Lung (tissue), 11 donors: ENCODE measurements at regions not wholly inside any gene's neighbourhood (a gene's known extent, or its start where the extent isn't known, plus 50 kb on each side); places are given as distances from the start of the nearest gene placed in this dataset.

Source experiments
- ATAC-seq: fragments of 200-7000 bp; cut with Tn5 transposase; one replicate; pipeline ENCODE4 v1.9.1; 2020; ENCODE audit warnings: moderate number of reproducible peaks; ENCODE audit not compliant: insufficient read depth, low FRiP score
- DNase-seq, 3 donors: peaks; one replicate each; pipeline ENCODE4 v3.0.0-alpha.2; 2013 to 2017
- H3K27ac ChIP-seq, 2 donors: one replicate each; pipeline ENCODE4 v1.5.1; 2013; ENCODE audit warnings: mild to moderate bottlenecking in 2 of 2, moderate library complexity in 2 of 2, control low read depth in 1 of 2, inconsistent platforms in 1 of 2, low read depth in 1 of 2, low read length in 1 of 2
- H3K27me3 ChIP-seq, 3 donors: one replicate each; pipeline ENCODE4 v1.5.1; 2013; ENCODE audit warnings: low read length in 2 of 3; ENCODE audit not compliant: control insufficient read depth in 3 of 3, insufficient read depth in 3 of 3
- H3K36me3 ChIP-seq, 4 donors: one replicate each; pipeline ENCODE4 v1.5.1; 2013; ENCODE audit warnings: low read length in 4 of 4, mild to moderate bottlenecking in 1 of 4, moderate library complexity in 1 of 4; ENCODE audit not compliant: control insufficient read depth in 4 of 4, insufficient read depth in 4 of 4
- H3K4me1 ChIP-seq, 5 donors: one replicate each; pipeline ENCODE4 v1.5.1; 2013; ENCODE audit warnings: low read length in 5 of 5, mild to moderate bottlenecking in 2 of 5, moderate library complexity in 1 of 5; ENCODE audit not compliant: control insufficient read depth in 5 of 5, insufficient read depth in 5 of 5
- H3K4me3 ChIP-seq: one replicate; pipeline ENCODE4 v1.5.1; 2013; ENCODE audit warnings: mild to moderate bottlenecking, control low read depth, moderate library complexity
- H3K9ac ChIP-seq, 2 donors: one replicate each; pipeline ENCODE4 v1.5.1; 2013; ENCODE audit warnings: low read length in 2 of 2, control low read depth in 1 of 2; ENCODE audit not compliant: insufficient read depth in 1 of 2
- H3K9me3 ChIP-seq, 4 donors: one replicate each; pipeline ENCODE4 v1.5.1; 2013; ENCODE audit warnings: low read length in 3 of 4, mild to moderate bottlenecking in 1 of 4, moderate library complexity in 1 of 4; ENCODE audit not compliant: control insufficient read depth in 4 of 4, insufficient read depth in 3 of 4
- WGBS, 2 donors: extraction: QIAGEN DNeasy Blood & Tissue Kit; methylation state at CpG; one replicate each; pipeline ENCODE4 v1.1.7; 2013; 5-methylcytosine and 5-hydroxymethylcytosine counted together
- TF ChIP-seq, protein P1 (sequence below): IDR thresholded peaks from 2 replicates; pipeline ENCODE4 v1.5.1; 2012; ENCODE audit warnings: mild to moderate bottlenecking; ENCODE audit errors: control extremely low read depth, extremely low read depth
- donor health status: control.
- donor health status: control.
- donor health status: Bipolar disorder and iron deficiency.
- donor health status: healthy.
- donor health status: DM: yes; HTN: yes; CAD: no.

DNA sequence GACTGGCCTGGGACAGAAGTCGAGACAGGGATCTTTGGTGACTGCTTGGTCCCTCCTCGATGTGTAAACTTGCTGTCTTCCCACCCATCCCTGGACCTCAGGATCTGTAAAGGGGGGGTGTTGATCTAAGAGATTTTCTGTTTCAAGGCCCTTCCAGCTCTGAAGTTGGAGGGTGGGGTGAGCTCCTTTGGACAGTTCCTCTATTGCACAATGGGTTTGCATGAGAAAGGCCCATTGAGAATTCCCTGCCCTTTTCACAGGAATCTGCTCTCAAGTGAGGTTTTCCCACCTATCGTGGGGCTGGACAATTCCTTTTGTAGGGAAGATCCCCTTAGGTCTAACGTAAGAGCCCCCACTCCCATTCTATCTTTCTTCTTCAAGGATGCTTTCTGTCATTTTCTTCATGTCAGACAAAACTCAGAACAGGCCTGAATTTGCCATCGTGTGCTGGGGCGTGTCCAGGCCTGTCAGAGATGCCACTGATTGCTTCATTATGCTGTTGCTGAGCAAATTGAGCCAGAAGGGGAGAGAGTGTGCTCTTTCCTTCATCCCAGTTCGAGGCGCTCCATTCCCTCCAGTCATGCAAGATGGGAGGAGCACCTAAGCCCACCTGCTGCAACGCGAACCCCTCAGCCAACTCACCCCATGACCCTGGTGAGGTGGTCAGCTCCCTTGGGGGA is 149.9 kb upstream of the IGSF21 start:
- no peaks in the 10 kb centered on the region for H3K9me3 ChIP-seq
- no peaks in the 10 kb centered on the region for H3K36me3 ChIP-seq
- H3K27ac ChIP-seq = no peak overlapping the region
- DNase-seq (no peak), ATAC-seq (no peak)
- peaks cover 0 to 3% (median 0%) of the 10 kb centered on the region in 3 donors for H3K27me3 ChIP-seq
- H3K4me3 ChIP-seq = no peak overlapping the region
- 49 to 64% methylated on average over 10 of the region's 10 CpGs for WGBS, 2 donors
- H3K9ac ChIP-seq = no peak overlapping the region
- TF ChIP-seq, protein P1, sequence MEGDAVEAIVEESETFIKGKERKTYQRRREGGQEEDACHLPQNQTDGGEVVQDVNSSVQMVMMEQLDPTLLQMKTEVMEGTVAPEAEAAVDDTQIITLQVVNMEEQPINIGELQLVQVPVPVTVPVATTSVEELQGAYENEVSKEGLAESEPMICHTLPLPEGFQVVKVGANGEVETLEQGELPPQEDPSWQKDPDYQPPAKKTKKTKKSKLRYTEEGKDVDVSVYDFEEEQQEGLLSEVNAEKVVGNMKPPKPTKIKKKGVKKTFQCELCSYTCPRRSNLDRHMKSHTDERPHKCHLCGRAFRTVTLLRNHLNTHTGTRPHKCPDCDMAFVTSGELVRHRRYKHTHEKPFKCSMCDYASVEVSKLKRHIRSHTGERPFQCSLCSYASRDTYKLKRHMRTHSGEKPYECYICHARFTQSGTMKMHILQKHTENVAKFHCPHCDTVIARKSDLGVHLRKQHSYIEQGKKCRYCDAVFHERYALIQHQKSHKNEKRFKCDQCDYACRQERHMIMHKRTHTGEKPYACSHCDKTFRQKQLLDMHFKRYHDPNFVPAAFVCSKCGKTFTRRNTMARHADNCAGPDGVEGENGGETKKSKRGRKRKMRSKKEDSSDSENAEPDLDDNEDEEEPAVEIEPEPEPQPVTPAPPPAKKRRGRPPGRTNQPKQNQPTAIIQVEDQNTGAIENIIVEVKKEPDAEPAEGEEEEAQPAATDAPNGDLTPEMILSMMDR = no peak
- no peaks in the 10 kb centered on the region for H3K4me1 ChIP-seq

DNA sequence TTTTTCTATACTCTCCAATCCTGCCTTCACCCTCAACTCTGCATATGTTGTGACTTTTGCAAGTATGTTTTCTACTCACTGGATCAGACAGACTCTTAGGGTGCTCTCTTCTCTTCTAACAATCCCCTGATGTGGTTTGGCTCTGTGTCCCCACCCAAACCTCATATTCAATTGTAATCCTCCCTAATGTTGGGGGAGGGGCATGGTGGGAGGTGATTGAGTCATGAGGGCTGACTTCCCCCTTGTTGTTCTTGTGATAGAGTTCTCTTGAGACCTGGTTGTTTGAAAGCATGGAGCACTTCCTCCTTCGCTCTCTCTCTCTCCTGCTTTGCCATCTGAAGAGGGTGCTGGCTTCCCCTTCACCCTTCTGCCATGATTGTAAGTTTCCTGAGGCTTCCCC is 148.9 kb upstream of the IGSF21 start:
- H3K4me3 ChIP-seq = no peak overlapping the region
- H3K9ac ChIP-seq = no peak overlapping the region
- no peaks in the 10 kb centered on the region for H3K4me1 ChIP-seq
- TF ChIP-seq, protein P1 = no peak
- ATAC-seq = no peak
- H3K27me3 ChIP-seq = peaks cover 0 to 3% (median 0%) of the 10 kb centered on the region in 3 donors
- no peaks in the 10 kb centered on the region for H3K36me3 ChIP-seq
- H3K9me3 ChIP-seq = no peaks in the 10 kb centered on the region
- DNase-seq = no peak
- WGBS, 2 donors = 19 to 36% methylated on average over 1 of the region's 1 CpG
- no peak overlapping the region for H3K27ac ChIP-seq

DNA sequence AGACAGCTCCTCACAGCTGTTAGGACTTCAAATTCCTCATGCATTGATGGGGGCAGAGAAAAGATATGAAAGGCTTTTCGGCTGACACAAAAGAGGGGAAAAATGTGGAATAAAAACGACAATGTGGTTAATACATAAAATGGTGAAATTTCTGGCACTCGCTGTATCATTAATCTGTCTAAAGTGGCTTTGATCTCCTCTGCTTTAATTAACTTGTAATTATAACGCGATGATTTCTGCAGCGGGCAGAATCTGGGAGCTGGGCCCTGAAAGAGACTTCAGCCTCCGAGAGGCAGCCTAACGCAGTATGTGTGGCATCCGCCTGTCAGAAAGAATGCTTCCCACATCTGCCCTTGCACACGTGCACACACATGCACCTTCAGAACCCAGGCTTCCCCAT is 144.1 kb upstream of the IGSF21 start:
- no peak overlapping the region for H3K4me3 ChIP-seq
- ATAC-seq = no peak

More for the DNA sequence above, 144.1 kb upstream of the IGSF21 start:
- DNase-seq = no peak
- H3K27me3 ChIP-seq = no peaks in the 10 kb centered on the region
- no peak overlapping the region for H3K27ac ChIP-seq
- H3K9me3 ChIP-seq = peaks cover 0 to 6% (median 0%) of the 10 kb centered on the region in 4 donors
- TF ChIP-seq, protein P1 = no peak
- no peaks in the 10 kb centered on the region for H3K36me3 ChIP-seq
- no peaks in the 10 kb centered on the region for H3K4me1 ChIP-seq
- H3K9ac ChIP-seq = no peak overlapping the region
- 75 to 89% methylated on average over 10 of the region's 10 CpGs for WGBS, 2 donors
